Hepatocyte (in vitro differentiated cells): ENCODE measurements at regions not wholly inside any gene's neighbourhood (a gene's known extent, or its start where the extent isn't known, plus 50 kb on each side); places are given as distances from the start of the nearest gene placed in this dataset.

ENCODE experiments used
- DNase-seq: peaks from one replicate; pipeline ENCODE4 v3.0.0-alpha.2; 2016; ENCODE audit warnings: low spot score
- H2AFZ ChIP-seq: fragments of 200-600 bp; sonication (generic); 2 replicates; pipeline ENCODE4 v1.6.0; 2016; ENCODE audit warnings: antibody characterized with exemption, mild to moderate bottlenecking
- H3K27ac ChIP-seq: fragments of 200-600 bp; sonication (generic); 2 replicates; pipeline ENCODE4 v1.5.1; 2016; ENCODE audit warnings: mild to moderate bottlenecking
- H3K27me3 ChIP-seq: fragments of 200-600 bp; sonication (generic); 2 replicates; pipeline ENCODE4 v1.6.1; 2016
- H3K36me3 ChIP-seq: fragments of 200-600 bp; sonication (generic); replicated peaks from 2 replicates; pipeline ENCODE4 v1.5.1; 2016; ENCODE audit warnings: low read depth; ENCODE audit not compliant: insufficient read depth
- H3K4me1 ChIP-seq: fragments of 200-600 bp; sonication (generic); 2 replicates; pipeline ENCODE4 v1.5.1; 2016; ENCODE audit warnings: mild to moderate bottlenecking, moderate library complexity; ENCODE audit not compliant: insufficient read depth
- H3K4me2 ChIP-seq: fragments of 200-600 bp; sonication (generic); 2 replicates; pipeline ENCODE4 v1.6.0; 2016
- H3K4me3 ChIP-seq: fragments of 200-600 bp; sonication (generic); 2 replicates; pipeline ENCODE4 v1.5.1; 2016; ENCODE audit warnings: mild to moderate bottlenecking
- H3K79me2 ChIP-seq: fragments of 200-600 bp; sonication (generic); 2 replicates; pipeline ENCODE4 v1.6.0; 2017; ENCODE audit warnings: mild to moderate bottlenecking
- H3K9me2 ChIP-seq: fragments of 200-600 bp; sonication (generic); replicated peaks from 2 replicates; pipeline ENCODE4 v1.6.0; 2017; ENCODE audit warnings: mild to moderate bottlenecking; ENCODE audit not compliant: insufficient read depth
- H3K9me3 ChIP-seq: fragments of 200-600 bp; sonication (generic); 2 replicates; pipeline ENCODE4 v1.5.1; 2016; ENCODE audit warnings: low read depth, mild to moderate bottlenecking
- H4K20me1 ChIP-seq: fragments of 200-600 bp; sonication (generic); 2 replicates; pipeline ENCODE4 v1.6.0; 2016; ENCODE audit warnings: mild to moderate bottlenecking; ENCODE audit not compliant: insufficient read depth, poor library complexity, severe bottlenecking
- EZH2 ChIP-seq: fragments of 200-600 bp; sonication (generic); IDR thresholded peaks from 2 replicates; pipeline ENCODE4 v1.6.1; 2016; ENCODE audit warnings: antibody characterized with exemption, mild to moderate bottlenecking, borderline replicate concordance
- EZH2phosphoT487 ChIP-seq: fragments of 200-600 bp; sonication (generic); IDR thresholded peaks from one replicate; pipeline ENCODE4 v1.6.1; 2018; ENCODE audit warnings: antibody characterized with exemption, mild to moderate bottlenecking, low read depth, moderate library complexity; ENCODE audit not compliant: unreplicated experiment, severe bottlenecking
- WGBS: methylation state at CpG from one replicate; pipeline ENCODE4 v1.1.6; 2016; ENCODE audit warnings: low lambda C conversion rate; ENCODE audit errors: missing lambda C conversion rate; 5-methylcytosine and 5-hydroxymethylcytosine counted together
- TF ChIP-seq, protein P1 (sequence below): fragments of 200-600 bp; sonication (generic); IDR thresholded peaks from 2 replicates; pipeline ENCODE4 v1.5.1; 2016; ENCODE audit warnings: antibody characterized with exemption, mild to moderate bottlenecking; ENCODE audit not compliant: poor library complexity

DNA sequence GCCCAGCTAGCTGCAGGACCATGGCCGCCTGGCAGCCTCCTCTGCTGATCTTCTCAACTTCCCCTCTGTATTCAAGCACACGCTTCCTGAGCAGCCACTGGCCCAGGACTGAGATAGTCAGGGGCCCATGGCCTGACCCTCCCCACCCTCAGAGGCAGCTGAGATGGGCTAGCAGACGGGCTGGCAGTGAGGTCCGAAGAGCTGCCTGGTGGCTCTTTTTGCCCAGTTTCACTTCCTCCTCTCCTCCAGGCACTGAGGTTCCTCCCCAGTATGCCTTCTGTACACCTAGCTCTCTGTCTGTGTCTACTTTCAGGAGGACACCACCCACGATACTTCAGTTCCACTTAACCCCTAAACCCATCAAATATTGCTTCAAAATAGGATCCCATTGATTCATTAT lies 395.6 kb downstream of the TNS3 start:
- no peaks in the 10 kb centered on the region for H3K9me2 ChIP-seq
- H3K27ac ChIP-seq, result no peak overlapping the region
- no peaks in the 10 kb centered on the region for H3K9me3 ChIP-seq
- no peaks in the 10 kb centered on the region for H3K27me3 ChIP-seq
- H3K4me2 ChIP-seq, result no peak overlapping the region
- H4K20me1 ChIP-seq, result no peaks in the 10 kb centered on the region
- no peak overlapping the region for H3K4me3 ChIP-seq
- TF ChIP-seq EZH2phosphoT487 (no peak), EZH2 (no peak)
- TF ChIP-seq, protein P1, sequence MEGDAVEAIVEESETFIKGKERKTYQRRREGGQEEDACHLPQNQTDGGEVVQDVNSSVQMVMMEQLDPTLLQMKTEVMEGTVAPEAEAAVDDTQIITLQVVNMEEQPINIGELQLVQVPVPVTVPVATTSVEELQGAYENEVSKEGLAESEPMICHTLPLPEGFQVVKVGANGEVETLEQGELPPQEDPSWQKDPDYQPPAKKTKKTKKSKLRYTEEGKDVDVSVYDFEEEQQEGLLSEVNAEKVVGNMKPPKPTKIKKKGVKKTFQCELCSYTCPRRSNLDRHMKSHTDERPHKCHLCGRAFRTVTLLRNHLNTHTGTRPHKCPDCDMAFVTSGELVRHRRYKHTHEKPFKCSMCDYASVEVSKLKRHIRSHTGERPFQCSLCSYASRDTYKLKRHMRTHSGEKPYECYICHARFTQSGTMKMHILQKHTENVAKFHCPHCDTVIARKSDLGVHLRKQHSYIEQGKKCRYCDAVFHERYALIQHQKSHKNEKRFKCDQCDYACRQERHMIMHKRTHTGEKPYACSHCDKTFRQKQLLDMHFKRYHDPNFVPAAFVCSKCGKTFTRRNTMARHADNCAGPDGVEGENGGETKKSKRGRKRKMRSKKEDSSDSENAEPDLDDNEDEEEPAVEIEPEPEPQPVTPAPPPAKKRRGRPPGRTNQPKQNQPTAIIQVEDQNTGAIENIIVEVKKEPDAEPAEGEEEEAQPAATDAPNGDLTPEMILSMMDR, result no peak
- no peaks in the 10 kb centered on the region for H3K4me1 ChIP-seq
- H3K36me3 ChIP-seq, result no peaks in the 10 kb centered on the region
- H3K79me2 ChIP-seq, result no peaks in the 10 kb centered on the region
- no peak for DNase-seq
- no peak overlapping the region for H2AFZ ChIP-seq
- WGBS, result 96% methylated on average over 5 of the region's 5 CpGs

GRCh38 chr7:47185839-47186238 lies 396.1 kb downstream of the TNS3 start:
- TF ChIP-seq, protein P1, result no peak
- TF ChIP-seq EZH2phosphoT487 (no peak), EZH2 (no peak)
- Histone ChIP-seq H4K20me1 (no peaks in the 10 kb centered on the region), H3K4me2 (no peak overlapping the region), H3K36me3 (no peaks in the 10 kb centered on the region), H3K9me3 (no peaks in the 10 kb centered on the region), H2AFZ (no peak overlapping the region), H3K79me2 (no peaks in the 10 kb centered on the region), H3K4me1 (no peaks in the 10 kb centered on the region), H3K9me2 (no peaks in the 10 kb centered on the region), H3K27ac (no peak overlapping the region), H3K4me3 (no peak overlapping the region), H3K27me3 (no peaks in the 10 kb centered on the region)
- DNase-seq, result no peak
- 96% methylated on average over 7 of the region's 7 CpGs for WGBS

DNA sequence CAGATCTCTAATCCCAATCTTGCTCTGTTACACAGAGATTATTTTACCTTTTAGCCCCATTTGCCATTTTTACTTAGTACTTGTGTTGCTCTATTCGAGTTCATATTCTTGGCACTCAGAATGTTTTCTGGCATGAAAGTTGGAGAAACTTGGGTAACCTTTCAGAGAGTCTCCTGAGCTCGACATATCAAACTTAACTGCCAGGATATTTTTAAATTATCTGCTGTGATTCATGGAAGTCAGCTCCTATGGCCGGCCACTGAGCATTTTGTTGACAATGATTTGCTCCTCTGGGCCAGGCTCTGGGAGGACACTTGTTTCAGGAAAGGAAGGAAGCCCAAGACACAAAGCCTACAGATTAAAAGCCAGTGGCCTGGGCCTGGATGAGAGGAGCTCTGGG lies 396.7 kb downstream of the TNS3 start:
- WGBS, result 88% methylated on average over 3 of the region's 3 CpGs
- DNase-seq, result no peak
- Histone ChIP-seq H3K4me3 (no peak overlapping the region), H3K9me2 (no peaks in the 10 kb centered on the region), H3K79me2 (no peaks in the 10 kb centered on the region), H2AFZ (no peak overlapping the region), H3K27me3 (no peaks in the 10 kb centered on the region), H3K9me3 (no peaks in the 10 kb centered on the region), H4K20me1 (no peaks in the 10 kb centered on the region), H3K27ac (no peak overlapping the region), H3K4me1 (no peaks in the 10 kb centered on the region), H3K36me3 (no peaks in the 10 kb centered on the region), H3K4me2 (no peak overlapping the region)
- TF ChIP-seq, protein P1, result no peak
- TF ChIP-seq EZH2phosphoT487, result no peak
- no peak for TF ChIP-seq EZH2
